H9 (cell line): ENCODE measurements at regions not wholly inside any gene's neighbourhood (a gene's known extent, or its start where the extent isn't known, plus 50 kb on each side); places are given as distances from the start of the nearest gene placed in this dataset.

ENCODE experiments used
- DNase-seq: peaks from one replicate; pipeline ENCODE4 v3.0.0-alpha.2; 2017
- H2AFZ ChIP-seq: one replicate; pipeline ENCODE4 v1.6.1; 2013; ENCODE audit warnings: mild to moderate bottlenecking, low read length, control low read depth, moderate library complexity
- H2AK5ac ChIP-seq: 2 replicates; pipeline ENCODE4 v1.6.1; 2013; ENCODE audit warnings: low read length, control low read depth, mixed read lengths; ENCODE audit not compliant: insufficient read length
- H2BK120ac ChIP-seq: one replicate; pipeline ENCODE4 v1.6.1; 2013; ENCODE audit warnings: low read depth, mild to moderate bottlenecking, low read length, control low read depth, inconsistent platforms; ENCODE audit not compliant: poor library complexity, severe bottlenecking
- H2BK12ac ChIP-seq: 2 replicates; pipeline ENCODE4 v1.6.1; 2013; ENCODE audit warnings: low read length, control low read depth, mixed read lengths, low read depth; ENCODE audit not compliant: insufficient read length
- H2BK15ac ChIP-seq: 2 replicates; pipeline ENCODE4 v1.6.1; 2013; ENCODE audit warnings: low read depth, low read length, control low read depth
- H2BK20ac ChIP-seq: one replicate; pipeline ENCODE4 v1.6.1; 2013; ENCODE audit warnings: low read depth, mild to moderate bottlenecking, low read length, control low read depth, inconsistent platforms; ENCODE audit not compliant: poor library complexity, severe bottlenecking
- H2BK5ac ChIP-seq: 2 replicates; pipeline ENCODE4 v1.6.1; 2013; ENCODE audit warnings: low read length, control low read depth, mixed read lengths; ENCODE audit not compliant: insufficient read length
- H3K14ac ChIP-seq: 2 replicates; pipeline ENCODE4 v1.6.1; 2013; ENCODE audit warnings: low read length, control low read depth; ENCODE audit not compliant: insufficient read depth
- H3K18ac ChIP-seq: 2 replicates; pipeline ENCODE4 v1.6.1; 2013; ENCODE audit warnings: low read depth, mild to moderate bottlenecking, mixed read lengths, low read length, control low read depth; ENCODE audit not compliant: insufficient read length
- H3K23ac ChIP-seq: 2 replicates; pipeline ENCODE4 v1.6.1; 2013; ENCODE audit warnings: low read length, control low read depth, mixed read lengths, low read depth; ENCODE audit not compliant: insufficient read length
- H3K23me2 ChIP-seq: 2 replicates; pipeline ENCODE4 v1.6.1; 2013; ENCODE audit warnings: low read depth, mild to moderate bottlenecking, mixed read lengths, low read length, control low read depth; ENCODE audit not compliant: insufficient read length, poor library complexity, severe bottlenecking
- H3K27ac ChIP-seq: 2 replicates; pipeline ENCODE4 v1.5.1; 2013; ENCODE audit warnings: low read length, control low read depth, mixed read lengths, low read depth; ENCODE audit not compliant: insufficient read length
- H3K27me3 ChIP-seq: 2 replicates; pipeline ENCODE4 v1.6.1; 2013; ENCODE audit warnings: low read length, control low read depth, inconsistent platforms; ENCODE audit not compliant: insufficient read depth
- H3K4ac ChIP-seq: 2 replicates; pipeline ENCODE4 v1.6.1; 2013; ENCODE audit warnings: low read depth, mild to moderate bottlenecking, control low read depth, inconsistent platforms, low read length, moderate library complexity
- H3K4me1 ChIP-seq: 2 replicates; pipeline ENCODE4 v1.6.1; 2013; ENCODE audit warnings: low read length, control low read depth, inconsistent platforms; ENCODE audit not compliant: insufficient read depth
- H3K4me2 ChIP-seq: 2 replicates; pipeline ENCODE4 v1.6.1; 2013; ENCODE audit warnings: low read length, control low read depth, mixed read lengths; ENCODE audit not compliant: insufficient read length, insufficient read depth
- H3K56ac ChIP-seq: 2 replicates; pipeline ENCODE4 v1.6.1; 2013; ENCODE audit warnings: low read depth, mild to moderate bottlenecking, mixed read lengths, low read length, control low read depth; ENCODE audit not compliant: insufficient read length
- H3K79me1 ChIP-seq: 2 replicates; pipeline ENCODE4 v1.6.1; 2013; ENCODE audit warnings: low read depth, mild to moderate bottlenecking, moderate library complexity, low read length, control low read depth, inconsistent platforms; ENCODE audit not compliant: insufficient read depth, poor library complexity, severe bottlenecking
- H3K79me2 ChIP-seq: 2 replicates; pipeline ENCODE4 v1.6.1; 2013; ENCODE audit warnings: low read length, control low read depth, inconsistent platforms; ENCODE audit not compliant: insufficient read depth
- H3K9ac ChIP-seq: 2 replicates; pipeline ENCODE4 v1.6.1; 2013; ENCODE audit warnings: low read length, control low read depth, mixed read lengths; ENCODE audit not compliant: insufficient read length; ENCODE audit errors: extremely low read depth
- H3K9me3 ChIP-seq: one replicate; pipeline ENCODE4 v1.6.1; 2013; ENCODE audit warnings: low read depth, low read length, inconsistent platforms; ENCODE audit not compliant: control insufficient read depth
- H3T11ph ChIP-seq: one replicate; pipeline ENCODE4 v1.6.1; 2013; ENCODE audit warnings: mild to moderate bottlenecking, low read length, control low read depth, inconsistent platforms
- H4K20me1 ChIP-seq: one replicate; pipeline ENCODE4 v1.6.1; 2013; ENCODE audit not compliant: control insufficient read depth, insufficient read length, insufficient read depth
- H4K5ac ChIP-seq: 2 replicates; pipeline ENCODE4 v1.6.1; 2013; ENCODE audit warnings: low read depth, mild to moderate bottlenecking, mixed read lengths, low read length, control low read depth; ENCODE audit not compliant: insufficient read length
- H4K8ac ChIP-seq: replicated peaks from 2 replicates; pipeline ENCODE4 v1.6.1; 2013; ENCODE audit warnings: low read length, control low read depth, mixed read lengths, low read depth; ENCODE audit not compliant: insufficient read length
- H4K91ac ChIP-seq: 2 replicates; pipeline ENCODE4 v1.6.1; 2013; ENCODE audit warnings: low read depth, mild to moderate bottlenecking, moderate library complexity, mixed read lengths, low read length, control low read depth; ENCODE audit not compliant: insufficient read length
- H3K27ac Mint-ChIP-seq, 3 experiments: 2 replicates in 2 of 3; 3 replicates in 1 of 3; pipeline ENCODE4 v1.8.0; 2020 to 2021; ENCODE audit warnings: mixed read lengths in 3 of 3, mild to moderate bottlenecking in 1 of 3, moderate library complexity in 1 of 3
- H3K27me3 Mint-ChIP-seq: 2 replicates; pipeline ENCODE4 v1.8.0; 2021; ENCODE audit warnings: low read depth, mild to moderate bottlenecking, moderate library complexity, mixed read lengths
- H3K36me3 Mint-ChIP-seq, 3 experiments: 2 replicates in 2 of 3; 3 replicates in 1 of 3; pipeline ENCODE4 v1.8.0; 2020 to 2021; ENCODE audit warnings: low read depth in 3 of 3, mixed read lengths in 3 of 3; ENCODE audit not compliant: insufficient read depth in 1 of 3
- H3K4me1 Mint-ChIP-seq, 2 experiments: 2 replicates each; pipeline ENCODE4 v1.8.0; 2020; ENCODE audit warnings: mixed read lengths in 2 of 2
- H3K4me3 Mint-ChIP-seq, 2 experiments: 2 replicates in 1 of 2; 3 replicates in 1 of 2; pipeline ENCODE4 v1.8.0; 2020 to 2021; ENCODE audit warnings: mild to moderate bottlenecking in 2 of 2, mixed read lengths in 2 of 2, moderate library complexity in 1 of 2
- H3K9me3 Mint-ChIP-seq, 2 experiments: 2 replicates in 1 of 2; 3 replicates in 1 of 2; pipeline ENCODE4 v1.8.0; 2020; ENCODE audit warnings: mild to moderate bottlenecking in 2 of 2, mixed read lengths in 2 of 2, moderate library complexity in 1 of 2
- WGBS: extraction: QIAGEN DNeasy Blood & Tissue Kit; methylation state at CpG from one replicate; pipeline ENCODE4 v1.1.7; 2013; ENCODE audit warnings: missing lambda C conversion rate, low lambda C conversion rate, mixed read lengths; ENCODE audit not compliant: insufficient read length; ENCODE audit errors: extremely low coverage; 5-methylcytosine and 5-hydroxymethylcytosine counted together
- TF ChIP-seq, protein P1 (sequence below): fragments of 200-600 bp; sonication (generic); conservative IDR thresholded peaks from 3 replicates; pipeline ENCODE4 v1.8.0; 2021; ENCODE audit warnings: antibody characterized with exemption, mild to moderate bottlenecking

- Mint-ChIP-seq H3K36me3 (no peaks in the 10 kb centered on the region; a peak in 1 of 7 replicates), H3K9me3 (peaks cover 0 to 2% of the 10 kb centered on the region in 2 experiments; a peak in 1 of 5 replicates), H3K4me3 (no peak overlapping the region), H3K27me3 (no peaks in the 10 kb centered on the region), H3K27ac (no peak overlapping the region), H3K4me1 (peaks cover 4 to 6% of the 10 kb centered on the region in 2 experiments; a peak in 3 of 4 replicates)
- Histone ChIP-seq H3K9ac (no peak overlapping the region), H3K9me3 (no peaks in the 10 kb centered on the region), H4K8ac (no peak overlapping the region), H3K4ac (no peak overlapping the region), H2BK120ac (no peak overlapping the region), H2BK12ac (no peak overlapping the region), H4K20me1 (no peaks in the 10 kb centered on the region), H2AFZ (no peak overlapping the region), H3K79me1 (no peaks in the 10 kb centered on the region), H3K23me2 (no peaks in the 10 kb centered on the region), H2AK5ac (no peak overlapping the region), H4K5ac (no peak overlapping the region), H3K23ac (no peak overlapping the region), H3K14ac (no peak overlapping the region), H3K79me2 (no peaks in the 10 kb centered on the region), H2BK20ac (no peak overlapping the region), H3K4me2 (no peak overlapping the region), H3K56ac (no peak overlapping the region), H2BK15ac (no peak overlapping the region), H3K27ac (no peak overlapping the region), H3K27me3 (no peaks in the 10 kb centered on the region), H2BK5ac (no peak overlapping the region), H3T11ph (no peak overlapping the region), H4K91ac (no peak overlapping the region), H3K4me1 (peaks cover 2% of the 10 kb centered on the region; the same call in 1 of the 2 replicates), H3K18ac (no peak overlapping the region)
- TF ChIP-seq, protein P1, sequence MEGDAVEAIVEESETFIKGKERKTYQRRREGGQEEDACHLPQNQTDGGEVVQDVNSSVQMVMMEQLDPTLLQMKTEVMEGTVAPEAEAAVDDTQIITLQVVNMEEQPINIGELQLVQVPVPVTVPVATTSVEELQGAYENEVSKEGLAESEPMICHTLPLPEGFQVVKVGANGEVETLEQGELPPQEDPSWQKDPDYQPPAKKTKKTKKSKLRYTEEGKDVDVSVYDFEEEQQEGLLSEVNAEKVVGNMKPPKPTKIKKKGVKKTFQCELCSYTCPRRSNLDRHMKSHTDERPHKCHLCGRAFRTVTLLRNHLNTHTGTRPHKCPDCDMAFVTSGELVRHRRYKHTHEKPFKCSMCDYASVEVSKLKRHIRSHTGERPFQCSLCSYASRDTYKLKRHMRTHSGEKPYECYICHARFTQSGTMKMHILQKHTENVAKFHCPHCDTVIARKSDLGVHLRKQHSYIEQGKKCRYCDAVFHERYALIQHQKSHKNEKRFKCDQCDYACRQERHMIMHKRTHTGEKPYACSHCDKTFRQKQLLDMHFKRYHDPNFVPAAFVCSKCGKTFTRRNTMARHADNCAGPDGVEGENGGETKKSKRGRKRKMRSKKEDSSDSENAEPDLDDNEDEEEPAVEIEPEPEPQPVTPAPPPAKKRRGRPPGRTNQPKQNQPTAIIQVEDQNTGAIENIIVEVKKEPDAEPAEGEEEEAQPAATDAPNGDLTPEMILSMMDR: no peak
- no peak for DNase-seq
- no CpG with 5 or more reads among the region's 9 CpGs for WGBS
Measured at GRCh38 chr2:126748929-126749518, 93.1 kb downstream of the GYPC start.
